ENCODE measurements at regions not wholly inside any gene's neighbourhood (a gene's known extent, or its start where the extent isn't known, plus 50 kb on each side); places are given as distances from the start of the nearest gene placed in this dataset.

DNA sequence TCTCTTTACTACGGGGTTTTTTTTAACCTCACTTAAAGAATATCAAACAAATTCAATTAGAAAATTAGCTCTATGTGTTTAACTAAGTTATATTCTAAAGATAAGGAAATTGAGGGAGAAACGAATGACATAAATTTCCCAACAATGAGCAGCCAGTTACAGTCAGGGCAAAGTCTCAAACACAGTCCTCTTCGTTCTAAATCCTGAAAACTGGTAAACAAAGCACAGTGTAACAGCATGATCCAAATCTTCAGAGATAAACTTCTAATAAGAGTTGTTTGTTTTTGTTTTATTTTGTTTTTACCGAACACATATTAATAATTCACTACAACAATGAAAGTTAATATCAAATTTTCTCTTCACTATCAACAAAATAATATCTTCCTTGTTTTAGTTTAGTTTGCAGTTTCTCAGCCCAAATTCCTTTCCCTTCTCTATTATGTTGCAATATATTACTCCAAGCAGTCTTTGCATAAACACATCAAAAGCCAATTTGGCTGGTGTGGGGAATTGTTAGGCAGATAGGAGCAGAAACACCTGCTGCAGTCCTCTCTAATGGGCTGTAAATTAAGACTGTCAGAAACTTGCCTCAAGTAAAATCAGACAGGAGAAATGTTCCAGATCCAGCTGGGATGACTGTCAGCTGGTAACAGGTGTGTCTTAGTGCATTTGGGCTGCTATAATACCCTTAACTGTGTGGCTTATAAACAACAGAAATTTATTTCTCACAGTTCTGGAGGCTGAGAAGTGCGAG, 106.5 kb upstream of the SGCG start:
- H3K4me2 ChIP-seq: 0 out of 2 replicates have a peak overlapping the region, but pooled peaks have one; percentile 35
- TF ChIP-seq, protein P1, sequence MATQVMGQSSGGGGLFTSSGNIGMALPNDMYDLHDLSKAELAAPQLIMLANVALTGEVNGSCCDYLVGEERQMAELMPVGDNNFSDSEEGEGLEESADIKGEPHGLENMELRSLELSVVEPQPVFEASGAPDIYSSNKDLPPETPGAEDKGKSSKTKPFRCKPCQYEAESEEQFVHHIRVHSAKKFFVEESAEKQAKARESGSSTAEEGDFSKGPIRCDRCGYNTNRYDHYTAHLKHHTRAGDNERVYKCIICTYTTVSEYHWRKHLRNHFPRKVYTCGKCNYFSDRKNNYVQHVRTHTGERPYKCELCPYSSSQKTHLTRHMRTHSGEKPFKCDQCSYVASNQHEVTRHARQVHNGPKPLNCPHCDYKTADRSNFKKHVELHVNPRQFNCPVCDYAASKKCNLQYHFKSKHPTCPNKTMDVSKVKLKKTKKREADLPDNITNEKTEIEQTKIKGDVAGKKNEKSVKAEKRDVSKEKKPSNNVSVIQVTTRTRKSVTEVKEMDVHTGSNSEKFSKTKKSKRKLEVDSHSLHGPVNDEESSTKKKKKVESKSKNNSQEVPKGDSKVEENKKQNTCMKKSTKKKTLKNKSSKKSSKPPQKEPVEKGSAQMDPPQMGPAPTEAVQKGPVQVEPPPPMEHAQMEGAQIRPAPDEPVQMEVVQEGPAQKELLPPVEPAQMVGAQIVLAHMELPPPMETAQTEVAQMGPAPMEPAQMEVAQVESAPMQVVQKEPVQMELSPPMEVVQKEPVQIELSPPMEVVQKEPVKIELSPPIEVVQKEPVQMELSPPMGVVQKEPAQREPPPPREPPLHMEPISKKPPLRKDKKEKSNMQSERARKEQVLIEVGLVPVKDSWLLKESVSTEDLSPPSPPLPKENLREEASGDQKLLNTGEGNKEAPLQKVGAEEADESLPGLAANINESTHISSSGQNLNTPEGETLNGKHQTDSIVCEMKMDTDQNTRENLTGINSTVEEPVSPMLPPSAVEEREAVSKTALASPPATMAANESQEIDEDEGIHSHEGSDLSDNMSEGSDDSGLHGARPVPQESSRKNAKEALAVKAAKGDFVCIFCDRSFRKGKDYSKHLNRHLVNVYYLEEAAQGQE (IDR thresholded peaks at IDR 0.05; ENCODE audit: low read depth, low read length): no peak
- TF ChIP-seq, protein P2, sequence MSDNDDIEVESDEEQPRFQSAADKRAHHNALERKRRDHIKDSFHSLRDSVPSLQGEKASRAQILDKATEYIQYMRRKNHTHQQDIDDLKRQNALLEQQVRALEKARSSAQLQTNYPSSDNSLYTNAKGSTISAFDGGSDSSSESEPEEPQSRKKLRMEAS (IDR thresholded peaks at IDR 0.05; ENCODE audit: low read depth): no peak
- TF ChIP-seq POLR2AphosphoS5 (IDR thresholded peaks at IDR 0.05; ENCODE audit: low read depth, low read length): no peak
- 4% methylated on average over 5 of the region's 5 CpGs for WGBS (ENCODE audit: low lambda C conversion rate)
- no peaks in the 10 kb centered on the region for H3K9me2 ChIP-seq
- H3K36me3 ChIP-seq (replicated peaks in 1 of 2; ENCODE audit: control insufficient read depth in 1 of 2, insufficient read depth in 2 of 2, low read length in 1 of 2): no peaks in the 10 kb centered on the region
- POLR2A ChIA-PET: no interaction called here
- peak overlapping the region in 1 of 2 experiments; percentile 11; a peak in 1 of 4 replicates for H3K27ac ChIP-seq (ENCODE audit: low read depth in 2 of 2, low read length in 1 of 2)
- no peaks in the 10 kb centered on the region for H4K20me1 ChIP-seq (ENCODE audit: insufficient read depth)
- H3K9me3 ChIP-seq: no peaks in the 10 kb centered on the region
- peaks cover 3% of the 10 kb centered on the region for H3F3A ChIP-seq (replicated peaks; ENCODE audit: insufficient read depth)
- CTCF ChIA-PET: no interaction called here
- no peaks in the 10 kb centered on the region for H3K27me3 ChIP-seq (ENCODE audit: insufficient read depth)
- no peak for DNase-seq
- no peaks in the 10 kb centered on the region for H3K79me2 ChIP-seq (ENCODE audit: insufficient read depth)
- H3K9ac ChIP-seq: no peak overlapping the region
- H2AFZ ChIP-seq (ENCODE audit: low read depth): peak overlapping the region; percentile 66; the same call in 1 of the 2 replicates
- no peaks in the 10 kb centered on the region for H3K4me1 ChIP-seq (ENCODE audit: control insufficient read depth in 1 of 2, insufficient read depth in 2 of 2, low read depth in 1 of 2, low read length in 1 of 2)
- no peak overlapping the region; a peak in 1 of 4 replicates for H3K4me3 ChIP-seq (ENCODE audit: low read depth in 2 of 2, low read length in 1 of 2)

DNA sequence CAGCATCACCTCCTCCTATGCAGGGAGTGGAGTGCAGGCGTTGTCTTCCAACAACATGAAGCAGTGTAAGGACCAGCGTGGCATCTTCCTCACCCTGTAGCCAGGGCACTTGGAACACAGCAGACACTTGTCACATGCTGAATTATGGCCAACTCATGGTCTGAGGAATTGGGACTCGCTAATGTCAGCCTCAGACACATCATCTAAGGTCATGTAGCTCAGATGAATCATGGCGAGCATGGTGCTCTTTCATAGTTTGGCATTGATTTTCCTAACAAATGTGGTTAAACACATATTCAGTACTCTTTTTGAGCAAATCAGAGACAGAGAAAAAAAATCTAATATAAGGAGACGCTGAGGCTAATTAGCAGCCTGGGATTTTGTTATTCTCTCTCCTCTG, 99.6 kb upstream of the SGCG start:
- TF ChIP-seq TEAD4 (IDR thresholded peaks at IDR 0.05; ENCODE audit: borderline replicate concordance, insufficient read depth) (no peak), TCF12 (IDR thresholded peaks at IDR 0.05) (no peak), RCOR1 (IDR thresholded peaks at IDR 0.05; ENCODE audit: low read length) (no peak), NRF1 (IDR thresholded peaks at IDR 0.05; ENCODE audit: low read depth, low read length) (no peak), SMC3 (IDR thresholded peaks at IDR 0.05; ENCODE audit: low read depth, low read length) (no peak), FOXJ3 (CRISPR knock-in tag; IDR thresholded peaks at IDR 0.05) (no peak), TAF1 (IDR thresholded peaks at IDR 0.05; ENCODE audit: borderline replicate concordance, low read depth, low read length) (no peak), FOXM1 (IDR thresholded peaks at IDR 0.05; ENCODE audit: low read depth) (no peak), POLR2AphosphoS5 (IDR thresholded peaks at IDR 0.05; ENCODE audit: low read depth, low read length) (no peak)
- TF ChIP-seq, protein P3, sequence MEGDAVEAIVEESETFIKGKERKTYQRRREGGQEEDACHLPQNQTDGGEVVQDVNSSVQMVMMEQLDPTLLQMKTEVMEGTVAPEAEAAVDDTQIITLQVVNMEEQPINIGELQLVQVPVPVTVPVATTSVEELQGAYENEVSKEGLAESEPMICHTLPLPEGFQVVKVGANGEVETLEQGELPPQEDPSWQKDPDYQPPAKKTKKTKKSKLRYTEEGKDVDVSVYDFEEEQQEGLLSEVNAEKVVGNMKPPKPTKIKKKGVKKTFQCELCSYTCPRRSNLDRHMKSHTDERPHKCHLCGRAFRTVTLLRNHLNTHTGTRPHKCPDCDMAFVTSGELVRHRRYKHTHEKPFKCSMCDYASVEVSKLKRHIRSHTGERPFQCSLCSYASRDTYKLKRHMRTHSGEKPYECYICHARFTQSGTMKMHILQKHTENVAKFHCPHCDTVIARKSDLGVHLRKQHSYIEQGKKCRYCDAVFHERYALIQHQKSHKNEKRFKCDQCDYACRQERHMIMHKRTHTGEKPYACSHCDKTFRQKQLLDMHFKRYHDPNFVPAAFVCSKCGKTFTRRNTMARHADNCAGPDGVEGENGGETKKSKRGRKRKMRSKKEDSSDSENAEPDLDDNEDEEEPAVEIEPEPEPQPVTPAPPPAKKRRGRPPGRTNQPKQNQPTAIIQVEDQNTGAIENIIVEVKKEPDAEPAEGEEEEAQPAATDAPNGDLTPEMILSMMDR (IDR thresholded peaks at IDR 0.05): no peak
- TF ChIP-seq, protein P1 (IDR thresholded peaks at IDR 0.05; ENCODE audit: low read depth, low read length): no peak
- TF ChIP-seq, protein P4, sequence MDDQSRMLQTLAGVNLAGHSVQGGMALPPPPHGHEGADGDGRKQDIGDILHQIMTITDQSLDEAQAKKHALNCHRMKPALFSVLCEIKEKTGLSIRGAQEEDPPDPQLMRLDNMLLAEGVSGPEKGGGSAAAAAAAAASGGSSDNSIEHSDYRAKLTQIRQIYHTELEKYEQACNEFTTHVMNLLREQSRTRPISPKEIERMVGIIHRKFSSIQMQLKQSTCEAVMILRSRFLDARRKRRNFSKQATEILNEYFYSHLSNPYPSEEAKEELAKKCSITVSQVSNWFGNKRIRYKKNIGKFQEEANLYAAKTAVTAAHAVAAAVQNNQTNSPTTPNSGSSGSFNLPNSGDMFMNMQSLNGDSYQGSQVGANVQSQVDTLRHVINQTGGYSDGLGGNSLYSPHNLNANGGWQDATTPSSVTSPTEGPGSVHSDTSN (IDR thresholded peaks at IDR 0.05): no peak
- TF ChIP-seq, protein P2 (IDR thresholded peaks at IDR 0.05; ENCODE audit: low read depth): no peak
- Histone ChIP-seq H3K9me3 (no peaks in the 10 kb centered on the region), H3K4me3 (ENCODE audit: low read depth in 2 of 2, low read length in 1 of 2) (no peak overlapping the region), H3K9ac (no peak overlapping the region), H2AFZ (ENCODE audit: low read depth) (no peak overlapping the region), H3F3A (replicated peaks; ENCODE audit: insufficient read depth) (no peaks in the 10 kb centered on the region), H3K27ac (ENCODE audit: low read depth in 2 of 2, low read length in 1 of 2) (no peak overlapping the region), H4K20me1 (ENCODE audit: insufficient read depth) (no peaks in the 10 kb centered on the region), H3K9me2 (no peaks in the 10 kb centered on the region), H3K36me3 (replicated peaks in 1 of 2; ENCODE audit: control insufficient read depth in 1 of 2, insufficient read depth in 2 of 2, low read length in 1 of 2) (no peaks in the 10 kb centered on the region), H3K27me3 (ENCODE audit: insufficient read depth) (no peaks in the 10 kb centered on the region), H3K4me2 (no peak overlapping the region), H3K79me2 (ENCODE audit: insufficient read depth) (no peaks in the 10 kb centered on the region), H3K4me1 (ENCODE audit: control insufficient read depth in 1 of 2, insufficient read depth in 2 of 2, low read depth in 1 of 2, low read length in 1 of 2) (no peaks in the 10 kb centered on the region)
- ChIA-PET CTCF (no interaction called here), POLR2A (no interaction called here)
- 15% methylated on average over 5 of the region's 5 CpGs for WGBS (ENCODE audit: low lambda C conversion rate)
- no peak for DNase-seq

All from SK-N-SH (cell line).